HepG2 (cell line): ENCODE measurements at regions not wholly inside any gene's neighbourhood (a gene's known extent, or its start where the extent isn't known, plus 50 kb on each side); places are given as distances from the start of the nearest gene placed in this dataset.
A peak's percentile ranks its signal among the peaks of the same experiment; 100 is the strongest.

Source experiments
- AFF4 ChIP-seq: sonication (generic); formaldehyde crosslinking; IDR thresholded peaks from 2 replicates; pipeline ENCODE4 v1.4.0; 2020; ENCODE audit warnings: missing genetic modification reagents
- CEBPG ChIP-seq: IDR thresholded peaks from 2 replicates; pipeline ENCODE4 v1.6.1; 2016
- HDAC2 ChIP-seq: sonication (generic); formaldehyde crosslinking; IDR thresholded peaks from 2 replicates; pipeline ENCODE4 v1.4.0; 2020; ENCODE audit warnings: missing genetic modification reagents
- HMG20B ChIP-seq: conservative IDR thresholded peaks from 2 replicates; pipeline ENCODE4 v1.6.1; 2016; ENCODE audit warnings: missing genetic modification reagents, missing compliant biosample characterization
- HOXA9 ChIP-seq: sonication (generic); formaldehyde crosslinking; IDR thresholded peaks from 2 replicates; pipeline ENCODE4 v1.8.1; 2022; ENCODE audit warnings: missing genetic modification reagents, mild to moderate bottlenecking, moderate library complexity, borderline replicate concordance
- KAT8 ChIP-seq: IDR thresholded peaks from 2 replicates; pipeline ENCODE4 v1.6.1; 2016; ENCODE audit warnings: missing genetic modification reagents, missing compliant biosample characterization
- KLF13 ChIP-seq: sonication (generic); formaldehyde crosslinking; IDR thresholded peaks from 2 replicates; pipeline ENCODE4 v1.4.0; 2020; ENCODE audit warnings: mild to moderate bottlenecking, missing genetic modification reagents
- NR2F2 ChIP-seq: IDR thresholded peaks from 2 replicates; pipeline ENCODE4 v1.6.1; 2012; ENCODE audit warnings: low read depth, inconsistent platforms, borderline replicate concordance
- PHF21A ChIP-seq: sonication (generic); formaldehyde crosslinking; IDR thresholded peaks from 2 replicates; pipeline ENCODE4 v1.5.0; 2020; ENCODE audit warnings: mild to moderate bottlenecking, missing genetic modification reagents
- RXRA ChIP-seq: sonication (generic); formaldehyde crosslinking; IDR thresholded peaks from 2 replicates; pipeline ENCODE4 v1.5.1; 2020; ENCODE audit warnings: missing genetic modification reagents
- SNRNP70 ChIP-seq: fragments of 200-400 bp; formaldehyde crosslinking; IDR thresholded peaks from 2 replicates; pipeline ENCODE4 v1.6.1; 2017; ENCODE audit warnings: mild to moderate bottlenecking, low read depth, low read length, moderate library complexity
- ZFP62 ChIP-seq: sonication (generic); formaldehyde crosslinking; IDR thresholded peaks from 2 replicates; pipeline ENCODE4 v1.4.0; 2020; ENCODE audit warnings: missing genetic modification reagents
- ZNF232 ChIP-seq: sonication (generic); formaldehyde crosslinking; IDR thresholded peaks from 2 replicates; pipeline ENCODE4 v1.4.0; 2020; ENCODE audit warnings: missing genetic modification reagents, borderline replicate concordance
- ZNF24 ChIP-seq: fragments of 450-650 bp; IDR thresholded peaks from 2 replicates; pipeline ENCODE4 v1.6.1; 2017; ENCODE audit warnings: antibody characterized with exemption, mild to moderate bottlenecking
- ZNF607 ChIP-seq: sonication (generic); formaldehyde crosslinking; IDR thresholded peaks from 2 replicates; pipeline ENCODE4 v1.5.1; 2020; ENCODE audit warnings: missing genetic modification reagents, mild to moderate bottlenecking, borderline replicate concordance
- ZNF609 ChIP-seq: sonication (generic); formaldehyde crosslinking; IDR thresholded peaks from 2 replicates; pipeline ENCODE4 v1.4.0; 2020; ENCODE audit warnings: mild to moderate bottlenecking, missing genetic modification reagents, borderline replicate concordance
- ZSCAN5A ChIP-seq: sonication (generic); formaldehyde crosslinking; IDR thresholded peaks from 2 replicates; pipeline ENCODE4 v1.8.0; 2022; ENCODE audit warnings: mild to moderate bottlenecking, missing genetic modification reagents, borderline replicate concordance
- TF ChIP-seq, protein P1 (sequence below), 2 experiments: sonication (generic) in 1 of 2; formaldehyde crosslinking in 1 of 2; IDR thresholded peaks; 2 replicates each; pipeline versions ENCODE4 v1.4.0 to v1.6.1; 2018 to 2020; ENCODE audit warnings: missing genetic modification reagents in 2 of 2, borderline replicate concordance in 1 of 2, low read depth in 1 of 2, mild to moderate bottlenecking in 1 of 2, missing biosample characterization in 1 of 2

DNA sequence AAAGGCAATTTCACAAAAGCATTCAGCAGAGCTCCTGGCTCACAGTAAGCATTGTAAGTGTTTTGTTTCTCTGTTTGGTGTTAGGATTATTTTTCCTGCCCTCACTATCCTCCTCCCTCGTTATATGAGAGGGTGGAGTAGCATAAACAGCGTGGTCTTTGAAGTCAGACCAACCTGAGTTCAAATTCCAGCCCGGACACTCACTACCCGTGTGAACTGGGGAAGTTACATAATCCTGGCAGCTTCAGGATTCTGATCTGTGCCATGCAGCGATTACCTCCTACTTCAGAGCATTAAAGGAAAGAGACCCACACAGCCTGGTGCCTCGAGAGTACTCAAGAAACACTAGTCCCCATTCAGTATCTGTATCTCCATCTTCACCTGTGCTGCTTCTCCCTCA lies 386.5 kb downstream of the INHBA start (continued):
- TF ChIP-seq, protein P1, sequence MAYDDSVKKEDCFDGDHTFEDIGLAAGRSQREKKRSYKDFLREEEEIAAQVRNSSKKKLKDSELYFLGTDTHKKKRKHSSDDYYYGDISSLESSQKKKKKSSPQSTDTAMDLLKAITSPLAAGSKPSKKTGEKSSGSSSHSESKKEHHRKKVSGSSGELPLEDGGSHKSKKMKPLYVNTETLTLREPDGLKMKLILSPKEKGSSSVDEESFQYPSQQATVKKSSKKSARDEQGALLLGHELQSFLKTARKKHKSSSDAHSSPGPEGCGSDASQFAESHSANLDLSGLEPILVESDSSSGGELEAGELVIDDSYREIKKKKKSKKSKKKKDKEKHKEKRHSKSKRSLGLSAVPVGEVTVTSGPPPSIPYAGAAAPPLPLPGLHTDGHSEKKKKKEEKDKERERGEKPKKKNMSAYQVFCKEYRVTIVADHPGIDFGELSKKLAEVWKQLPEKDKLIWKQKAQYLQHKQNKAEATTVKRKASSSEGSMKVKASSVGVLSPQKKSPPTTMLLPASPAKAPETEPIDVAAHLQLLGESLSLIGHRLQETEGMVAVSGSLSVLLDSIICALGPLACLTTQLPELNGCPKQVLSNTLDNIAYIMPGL (CRISPR knock-in tag; IDR thresholded peaks at IDR 0.05; ENCODE audit: borderline replicate concordance in 1 of 2, low read depth in 1 of 2), result no peak; a peak in 1 of 4 replicates
- peak; percentile 33; the same call in 1 of the 2 replicates for TF ChIP-seq RXRA (CRISPR knock-in tag)
- TF ChIP-seq KAT8 (CRISPR knock-in tag), result 0 out of 2 replicates have a peak, but pooled peaks have one; percentile 42
- peak; percentile 52; the same call in 1 of the 2 replicates for TF ChIP-seq ZNF609 (CRISPR knock-in tag)
- TF ChIP-seq HOXA9 (CRISPR knock-in tag), result no peak
- TF ChIP-seq PHF21A (CRISPR knock-in tag), result peak; percentile 57; the same call in 1 of the 2 replicates
- no peak for TF ChIP-seq SNRNP70
- TF ChIP-seq NR2F2, result peak; percentile 46; the same call in 1 of the 2 replicates
- no peak for TF ChIP-seq ZNF24
- no peak for TF ChIP-seq ZSCAN5A (CRISPR knock-in tag)
- no peak for TF ChIP-seq ZFP62
- no peak for TF ChIP-seq AFF4 (CRISPR knock-in tag)
- peak; percentile 66 for TF ChIP-seq HDAC2 (CRISPR knock-in tag)
- TF ChIP-seq ZNF232 (CRISPR knock-in tag), result 0 out of 2 replicates have a peak, but pooled peaks have one; percentile 36
- TF ChIP-seq ZNF607 (CRISPR knock-in tag), result no peak
- peak; percentile 77 for TF ChIP-seq CEBPG (CRISPR knock-in tag)
- no peak for TF ChIP-seq KLF13
- 0 out of 2 replicates have a peak, but pooled peaks have one; percentile 34 for TF ChIP-seq HMG20B (CRISPR knock-in tag)
